Choroid plexus epithelial cell (primary cell): ENCODE measurements at regions not wholly inside any gene's neighbourhood (a gene's known extent, or its start where the extent isn't known, plus 50 kb on each side); places are given as distances from the start of the nearest gene placed in this dataset.

ENCODE experiments used
- DNase-seq: peaks from one replicate; pipeline ENCODE4 v3.0.0-alpha.2; 2010; ENCODE audit warnings: low read depth
- H3K4me3 ChIP-seq: 2 replicates; pipeline ENCODE4 v1.5.1; 2011; ENCODE audit warnings: low read depth, mild to moderate bottlenecking, control low read depth, low read length, moderate library complexity
- TF ChIP-seq, protein P1 (sequence below): conservative IDR thresholded peaks from 2 replicates; pipeline ENCODE4 v1.5.1; 2011; ENCODE audit warnings: low read depth, mild to moderate bottlenecking, control low read depth, inconsistent platforms, low read length, moderate library complexity

DNA sequence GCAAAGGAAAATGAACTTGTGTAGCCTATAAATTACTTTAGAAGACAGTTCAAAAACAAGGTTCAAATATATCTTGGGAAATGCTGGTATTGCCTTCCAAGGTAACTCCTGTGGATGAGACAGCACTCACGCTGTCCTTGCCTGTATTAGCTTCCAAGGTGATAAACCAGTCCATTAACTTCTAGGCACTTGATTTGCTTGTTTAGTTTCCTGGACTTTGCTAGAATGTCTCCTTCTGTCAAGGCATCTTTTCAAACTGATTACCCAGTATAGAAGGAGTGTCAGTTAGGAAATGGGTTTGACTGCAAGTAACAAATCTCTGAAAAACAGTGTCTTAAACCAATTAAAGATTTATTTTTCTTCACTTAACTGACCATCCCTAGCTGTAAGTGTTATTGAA is 103.4 kb upstream of the SLC22A23 start:
- DNase-seq, result no peak
- TF ChIP-seq, protein P1, sequence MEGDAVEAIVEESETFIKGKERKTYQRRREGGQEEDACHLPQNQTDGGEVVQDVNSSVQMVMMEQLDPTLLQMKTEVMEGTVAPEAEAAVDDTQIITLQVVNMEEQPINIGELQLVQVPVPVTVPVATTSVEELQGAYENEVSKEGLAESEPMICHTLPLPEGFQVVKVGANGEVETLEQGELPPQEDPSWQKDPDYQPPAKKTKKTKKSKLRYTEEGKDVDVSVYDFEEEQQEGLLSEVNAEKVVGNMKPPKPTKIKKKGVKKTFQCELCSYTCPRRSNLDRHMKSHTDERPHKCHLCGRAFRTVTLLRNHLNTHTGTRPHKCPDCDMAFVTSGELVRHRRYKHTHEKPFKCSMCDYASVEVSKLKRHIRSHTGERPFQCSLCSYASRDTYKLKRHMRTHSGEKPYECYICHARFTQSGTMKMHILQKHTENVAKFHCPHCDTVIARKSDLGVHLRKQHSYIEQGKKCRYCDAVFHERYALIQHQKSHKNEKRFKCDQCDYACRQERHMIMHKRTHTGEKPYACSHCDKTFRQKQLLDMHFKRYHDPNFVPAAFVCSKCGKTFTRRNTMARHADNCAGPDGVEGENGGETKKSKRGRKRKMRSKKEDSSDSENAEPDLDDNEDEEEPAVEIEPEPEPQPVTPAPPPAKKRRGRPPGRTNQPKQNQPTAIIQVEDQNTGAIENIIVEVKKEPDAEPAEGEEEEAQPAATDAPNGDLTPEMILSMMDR, result no peak
- H3K4me3 ChIP-seq, result no peak overlapping the region

DNA sequence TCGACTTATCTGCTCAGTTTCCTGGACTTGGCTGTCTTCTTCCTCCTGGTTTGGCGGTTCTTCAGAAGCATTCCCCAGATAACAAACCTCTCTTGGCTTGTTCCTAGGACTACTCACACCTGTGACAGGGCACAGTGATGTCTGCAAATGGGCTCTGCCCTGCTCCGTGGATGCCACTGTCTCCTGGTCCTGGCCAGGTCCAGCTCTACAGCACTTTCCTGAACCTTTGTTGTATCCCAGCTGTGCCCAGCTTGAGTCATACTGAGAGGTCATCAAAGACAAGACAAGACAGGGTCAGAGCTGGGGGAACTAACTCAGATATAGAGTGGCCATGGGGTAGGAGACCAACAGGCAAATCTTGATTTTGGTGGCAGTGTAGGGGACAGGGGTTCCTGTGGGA is 102.7 kb upstream of the SLC22A23 start:
- TF ChIP-seq, protein P1, result no peak
- no peak for DNase-seq
- H3K4me3 ChIP-seq, result no peak overlapping the region

DNA sequence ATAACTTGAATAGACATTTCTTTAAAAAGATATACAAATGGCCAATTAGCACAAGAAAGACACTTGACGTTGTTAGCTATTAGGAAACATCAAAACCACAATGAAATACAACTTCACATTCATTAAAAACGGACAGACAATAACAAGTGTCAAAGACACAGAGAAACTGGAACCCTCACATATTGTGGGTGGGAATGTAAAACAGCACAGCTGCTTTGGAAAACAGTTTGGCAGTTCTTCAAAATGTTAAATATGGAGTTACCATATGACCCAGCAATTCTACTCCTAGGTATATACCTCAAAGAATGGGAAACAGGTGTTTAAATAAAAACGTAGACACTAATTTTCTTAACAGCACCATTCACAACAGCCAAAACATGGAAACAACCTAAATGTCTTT is 100.5 kb upstream of the SLC22A23 start:
- no peak overlapping the region for H3K4me3 ChIP-seq
- TF ChIP-seq, protein P1, result no peak
- DNase-seq, result no peak

DNA sequence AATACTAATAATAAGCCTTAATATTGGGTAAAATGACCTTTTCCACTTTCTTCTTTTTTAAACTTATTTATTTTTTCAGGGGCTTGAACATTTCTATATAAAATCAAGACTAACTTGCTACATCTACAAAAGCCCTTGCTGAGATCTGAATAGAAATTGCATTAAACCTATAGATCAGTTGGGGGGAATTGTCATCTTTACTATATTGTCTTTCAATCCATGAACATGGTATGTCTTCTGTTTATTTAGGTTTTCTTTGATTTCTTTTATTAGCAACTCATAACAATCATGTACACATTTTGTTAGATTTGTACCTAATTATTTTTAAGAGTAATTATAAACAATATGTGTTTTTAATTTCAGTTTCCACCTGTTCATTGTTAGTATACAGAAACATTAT is 96.4 kb upstream of the SLC22A23 start:
- TF ChIP-seq, protein P1, result no peak
- no peak for DNase-seq
- no peak overlapping the region for H3K4me3 ChIP-seq

DNA sequence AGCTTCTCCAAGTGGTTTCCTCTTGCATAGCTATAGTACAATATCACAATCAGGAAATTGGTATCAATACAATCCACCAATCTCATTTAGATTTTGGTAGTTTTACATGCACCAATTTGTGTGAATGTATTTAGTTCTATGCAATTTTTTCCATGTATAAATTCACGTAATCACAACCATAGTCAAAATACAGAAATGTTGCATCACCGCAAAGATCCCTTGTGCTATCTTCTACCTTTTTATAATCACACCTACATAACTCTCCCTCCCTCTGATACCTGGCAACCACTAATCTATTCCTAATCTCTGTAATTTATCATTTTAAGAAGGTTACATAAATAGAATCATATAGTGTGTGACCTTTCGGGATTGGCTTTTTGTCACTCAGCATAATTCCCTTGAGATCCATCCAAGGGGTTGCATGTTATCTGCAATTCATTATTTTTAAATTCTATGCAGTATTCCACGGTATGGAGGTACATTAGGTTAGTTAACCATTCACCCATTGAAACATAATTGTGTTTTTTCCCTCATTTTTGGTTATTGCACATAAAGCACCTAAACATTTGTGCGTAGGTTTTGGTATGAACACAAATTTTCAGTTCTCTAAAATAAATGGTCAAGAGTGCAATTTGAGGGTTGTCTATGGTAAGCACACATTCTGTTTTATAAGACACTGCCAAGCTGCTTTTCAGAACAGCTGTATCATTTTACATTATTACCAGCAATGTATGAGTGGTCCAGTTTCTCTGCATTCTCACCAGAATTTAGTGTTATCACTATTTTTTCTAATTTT is 95.1 kb upstream of the SLC22A23 start:
- H3K4me3 ChIP-seq, result no peak overlapping the region
- DNase-seq, result no peak
- TF ChIP-seq, protein P1, result no peak

DNA sequence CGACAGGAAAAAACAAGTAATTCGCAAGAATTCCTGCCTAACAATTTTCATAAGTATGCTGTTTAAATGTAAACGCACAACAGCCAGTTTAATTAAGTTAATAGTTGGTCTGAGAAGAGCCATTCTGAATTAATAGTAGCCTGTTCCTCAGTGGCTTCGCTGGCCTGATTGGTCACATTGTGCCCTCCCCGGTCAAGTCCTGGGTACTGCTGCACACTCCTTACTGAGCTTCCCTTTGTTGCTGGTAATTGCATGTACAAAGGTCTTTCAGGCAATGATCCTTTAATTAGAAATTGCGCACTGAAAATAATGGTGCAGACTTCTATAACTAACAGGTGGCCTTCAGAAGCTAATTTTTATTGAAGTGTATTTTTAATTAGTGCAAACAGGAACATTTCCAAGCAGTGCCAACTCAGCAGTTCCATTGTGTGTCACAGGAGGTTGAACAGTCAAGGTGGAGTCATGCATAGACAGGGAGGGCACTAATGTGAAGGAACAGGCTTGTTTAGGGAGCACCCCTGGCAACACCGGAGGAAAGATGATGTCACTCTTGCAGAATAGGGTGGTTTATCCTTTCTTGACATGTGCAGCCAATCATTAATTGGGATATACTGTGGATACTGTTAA is 92.6 kb upstream of the SLC22A23 start:
- no peak overlapping the region for H3K4me3 ChIP-seq
- TF ChIP-seq, protein P1, result no peak
- no peak for DNase-seq

DNA sequence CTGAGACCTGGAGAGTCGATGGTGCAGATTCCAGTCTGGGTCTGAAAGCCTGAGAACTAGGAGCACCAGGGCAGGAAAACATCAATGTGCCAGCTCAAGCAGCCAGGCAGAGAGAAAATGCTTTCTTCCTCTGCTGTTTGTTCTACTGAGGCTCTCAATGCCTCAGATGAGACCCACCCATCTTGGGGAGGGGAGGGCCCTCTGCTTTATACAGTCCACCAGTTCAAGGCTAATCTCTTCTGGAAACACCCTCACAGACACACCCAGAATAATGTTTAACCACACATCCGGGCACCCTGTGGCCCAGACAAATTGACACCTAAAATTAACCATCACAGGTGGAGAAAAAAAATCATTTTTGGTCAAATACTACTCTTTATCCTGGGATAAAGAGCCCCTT is 89.3 kb upstream of the SLC22A23 start:
- H3K4me3 ChIP-seq, result no peak overlapping the region
- TF ChIP-seq, protein P1, result no peak
- no peak for DNase-seq
